ENCODE measurements at regions not wholly inside any gene's neighbourhood (a gene's known extent, or its start where the extent isn't known, plus 50 kb on each side); places are given as distances from the start of the nearest gene placed in this dataset.
A peak's percentile ranks its signal among the peaks of the same experiment; 100 is the strongest.

DNA sequence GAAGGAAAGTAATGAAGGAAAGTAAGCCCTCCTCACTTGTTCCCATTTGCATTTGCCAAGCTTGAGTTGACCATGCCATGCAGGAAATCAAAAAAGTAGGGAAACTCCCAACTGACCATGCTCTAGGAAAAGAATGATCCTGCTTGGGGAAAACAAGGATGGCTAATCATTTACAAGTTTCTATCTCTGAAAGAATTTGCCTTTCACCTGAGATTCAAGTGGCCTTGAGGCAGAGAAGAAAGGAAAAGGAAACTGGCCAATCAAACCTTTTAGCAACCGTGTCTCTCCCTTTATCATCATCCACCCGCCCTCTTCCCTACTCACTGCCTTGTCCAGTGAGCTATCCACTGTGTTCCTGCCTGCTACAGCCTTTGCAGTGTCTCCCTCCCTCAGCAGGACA, 757.2 kb upstream of the SOX9 start (continued):
- TF ChIP-seq, protein P1, sequence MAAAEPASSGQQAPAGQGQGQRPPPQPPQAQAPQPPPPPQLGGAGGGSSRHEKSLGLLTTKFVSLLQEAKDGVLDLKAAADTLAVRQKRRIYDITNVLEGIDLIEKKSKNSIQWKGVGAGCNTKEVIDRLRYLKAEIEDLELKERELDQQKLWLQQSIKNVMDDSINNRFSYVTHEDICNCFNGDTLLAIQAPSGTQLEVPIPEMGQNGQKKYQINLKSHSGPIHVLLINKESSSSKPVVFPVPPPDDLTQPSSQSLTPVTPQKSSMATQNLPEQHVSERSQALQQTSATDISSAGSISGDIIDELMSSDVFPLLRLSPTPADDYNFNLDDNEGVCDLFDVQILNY (CRISPR knock-in tag; IDR thresholded peaks at IDR 0.05), result no peak
- TF ChIP-seq, protein P2, sequence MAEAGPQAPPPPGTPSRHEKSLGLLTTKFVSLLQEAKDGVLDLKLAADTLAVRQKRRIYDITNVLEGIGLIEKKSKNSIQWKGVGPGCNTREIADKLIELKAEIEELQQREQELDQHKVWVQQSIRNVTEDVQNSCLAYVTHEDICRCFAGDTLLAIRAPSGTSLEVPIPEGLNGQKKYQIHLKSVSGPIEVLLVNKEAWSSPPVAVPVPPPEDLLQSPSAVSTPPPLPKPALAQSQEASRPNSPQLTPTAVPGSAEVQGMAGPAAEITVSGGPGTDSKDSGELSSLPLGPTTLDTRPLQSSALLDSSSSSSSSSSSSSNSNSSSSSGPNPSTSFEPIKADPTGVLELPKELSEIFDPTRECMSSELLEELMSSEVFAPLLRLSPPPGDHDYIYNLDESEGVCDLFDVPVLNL (CRISPR knock-in tag; IDR thresholded peaks at IDR 0.05; ENCODE audit: borderline replicate concordance, low read depth), result no peak
- TF ChIP-seq CDX4 (CRISPR knock-in tag; IDR thresholded peaks at IDR 0.05; ENCODE audit: borderline replicate concordance) (no peak), GTF2I (CRISPR knock-in tag; conservative IDR thresholded peaks at IDR 0.05) (no peak), ZMAT4 (CRISPR knock-in tag; IDR thresholded peaks at IDR 0.05) (no peak), TEAD4 (CRISPR knock-in tag; IDR thresholded peaks at IDR 0.05) (no peak)

GRCh38 chr17:71371809-71372208, 749.0 kb upstream of the SOX9 start:
- ChIA-PET POLR2A (no interaction called here), CTCF (no interaction called here)
- DNase-seq (ENCODE audit: low spot score) (no peak), ATAC-seq (no peak)
- no peak overlapping the region for H3K4me3 Mint-ChIP-seq
- no peaks in the 10 kb centered on the region for H3K27me3 Mint-ChIP-seq (ENCODE audit: low read depth)
- H3K27ac Mint-ChIP-seq, result no peak overlapping the region
- no peaks in the 10 kb centered on the region for H3K36me3 Mint-ChIP-seq
- TF ChIP-seq IRF1 (CRISPR knock-in tag; IDR thresholded peaks at IDR 0.05) (no peak), RORB (CRISPR knock-in tag; IDR thresholded peaks at IDR 0.05) (no peak), ELF4 (CRISPR knock-in tag; IDR thresholded peaks at IDR 0.05; ENCODE audit: low read depth) (no peak), TCF7 (CRISPR knock-in tag; IDR thresholded peaks at IDR 0.05; ENCODE audit: low read depth) (no peak)
- H3K9me3 Mint-ChIP-seq, result peaks cover 15% of the 10 kb centered on the region
- H3K4me1 Mint-ChIP-seq, result 0 out of 2 replicates have a peak, but pooled peaks cover 3% of the 10 kb centered on the region

DNA sequence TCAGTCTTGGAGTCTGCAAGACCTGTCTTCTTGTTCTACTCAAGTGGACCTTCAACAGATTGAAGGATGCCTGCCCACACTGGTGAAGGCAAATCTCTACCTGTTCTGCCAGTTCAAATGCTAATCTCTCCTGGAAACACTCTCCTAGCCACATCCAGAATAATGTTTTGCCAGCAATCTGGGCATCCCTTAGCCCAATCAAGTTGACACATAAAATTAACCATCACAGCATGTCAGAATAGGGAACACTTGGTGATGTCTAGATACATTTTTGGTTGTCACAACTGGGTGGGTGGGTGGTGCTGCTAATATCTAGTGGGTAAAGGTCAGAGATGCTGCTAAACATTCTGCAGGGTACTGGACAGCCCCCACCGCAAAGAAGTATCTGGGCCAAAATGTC, 744.9 kb upstream of the SOX9 start:
- CTCF ChIA-PET, result no interaction called here
- H3K36me3 Mint-ChIP-seq, result no peaks in the 10 kb centered on the region
- DNase-seq (ENCODE audit: low spot score) (no peak), ATAC-seq (no peak)
- POLR2A ChIA-PET, result no interaction called here
- no peak overlapping the region for H3K4me3 Mint-ChIP-seq
- H3K27me3 Mint-ChIP-seq (ENCODE audit: low read depth), result no peaks in the 10 kb centered on the region
- 0 out of 2 replicates have a peak, but pooled peaks cover 3% of the 10 kb centered on the region for H3K4me1 Mint-ChIP-seq
- H3K27ac Mint-ChIP-seq, result no peak overlapping the region
- peaks cover 8% of the 10 kb centered on the region for H3K9me3 Mint-ChIP-seq
- TF ChIP-seq ESRRA (CRISPR knock-in tag; IDR thresholded peaks at IDR 0.05; ENCODE audit: borderline replicate concordance) (no peak), ZNF416 (CRISPR knock-in tag; IDR thresholded peaks at IDR 0.05) (0 out of 2 replicates have a peak, but pooled peaks have one; percentile 28)

- no peak for ATAC-seq
- no peak overlapping the region for H3K4me3 Mint-ChIP-seq
- 0 out of 2 replicates have a peak, but pooled peaks cover 3% of the 10 kb centered on the region for H3K4me1 Mint-ChIP-seq
- H3K9me3 Mint-ChIP-seq, result peaks cover 8% of the 10 kb centered on the region
- H3K36me3 Mint-ChIP-seq, result no peaks in the 10 kb centered on the region
- no peak for DNase-seq (ENCODE audit: low spot score)
- H3K27ac Mint-ChIP-seq, result no peak overlapping the region
- no peak for TF ChIP-seq ARID4B (CRISPR knock-in tag; IDR thresholded peaks at IDR 0.05; ENCODE audit: borderline replicate concordance)
- H3K27me3 Mint-ChIP-seq (ENCODE audit: low read depth), result no peaks in the 10 kb centered on the region
- CTCF ChIA-PET, result no interaction called here
- POLR2A ChIA-PET, result no interaction called here
These were observed 743.9 kb upstream of the SOX9 start for GRCh38 chr17:71376933-71377332.
